G401.6 (cell line): ENCODE measurements at regions not wholly inside any gene's neighbourhood (a gene's known extent, or its start where the extent isn't known, plus 50 kb on each side); places are given as distances from the start of the nearest gene placed in this dataset.

Experiments used
- FAIRE-seq: peaks from 2 replicates; lab custom pipeline; 2012; peaks lifted over from hg19 to GRCh38; lab: Jason Lieb, UNC

- FAIRE-seq = no peak
Observed at GRCh38 chr2:160674146-160674750, 180.6 kb upstream of the RBMS1 start.

GRCh38 chr2:160679686-160680085, 186.1 kb upstream of the RBMS1 start:
- no peak for FAIRE-seq

- FAIRE-seq = no peak
Observed at GRCh38 chr2:160680294-160680693, 186.7 kb upstream of the RBMS1 start.

GRCh38 chr2:160680974-160681373, 187.4 kb upstream of the RBMS1 start:
- FAIRE-seq = no peak

- no peak for FAIRE-seq
Observed at GRCh38 chr2:160683206-160683605, 189.6 kb upstream of the RBMS1 start.

GRCh38 chr2:160687629-160688028, 194.0 kb upstream of the RBMS1 start:
- FAIRE-seq = no peak

GRCh38 chr2:160689441-160689840, 195.8 kb upstream of the RBMS1 start:
- no peak for FAIRE-seq

- no peak for FAIRE-seq
Observed at GRCh38 chr2:160694221-160694620, 200.6 kb upstream of the RBMS1 start.

- FAIRE-seq = no peak
Observed at GRCh38 chr2:160694631-160695030, 201.0 kb upstream of the RBMS1 start.

GRCh38 chr2:160695402-160696086, 201.9 kb upstream of the RBMS1 start:
- no peak for FAIRE-seq

GRCh38 chr2:160696087-160696452, 202.5 kb upstream of the RBMS1 start:
- no peak for FAIRE-seq

- no peak for FAIRE-seq
Observed at GRCh38 chr2:160697817-160698216, 204.2 kb upstream of the RBMS1 start.

GRCh38 chr2:160700021-160700814, 206.6 kb upstream of the RBMS1 start:
- no peak for FAIRE-seq

GRCh38 chr2:160701822-160702221, 208.2 kb upstream of the RBMS1 start:
- no peak for FAIRE-seq

GRCh38 chr2:160702754-160703153, 209.1 kb upstream of the RBMS1 start:
- FAIRE-seq = no peak

- FAIRE-seq = no peak
Observed at GRCh38 chr2:160703648-160704585, 210.3 kb upstream of the RBMS1 start.

GRCh38 chr2:160715428-160715827, 221.8 kb upstream of the RBMS1 start:
- FAIRE-seq = no peak

GRCh38 chr2:160719116-160719515, 225.5 kb upstream of the RBMS1 start:
- no peak for FAIRE-seq

- FAIRE-seq = no peak
Observed at GRCh38 chr2:160720098-160720497, 226.5 kb upstream of the RBMS1 start.

- FAIRE-seq = no peak
Observed at GRCh38 chr2:160721089-160722040, 227.8 kb upstream of the RBMS1 start.

GRCh38 chr2:160726046-160726445, 232.4 kb upstream of the RBMS1 start:
- FAIRE-seq = no peak
